Ovary (tissue), 7 donors: ENCODE measurements at regions not wholly inside any gene's neighbourhood (a gene's known extent, or its start where the extent isn't known, plus 50 kb on each side); places are given as distances from the start of the nearest gene placed in this dataset.
A peak's percentile ranks its signal among the peaks of the same experiment; 100 is the strongest.

ENCODE experiments used
- DNase-seq, 5 donors: peaks; one replicate each; pipeline ENCODE4 v3.0.0-alpha.2; 2019 to 2020
- H3K27ac ChIP-seq, 2 donors: fragments of 200-600 bp; one replicate each; pipeline versions ENCODE4 v1.5.1 to v1.8.0; 2019 to 2022
- H3K27me3 ChIP-seq: fragments of 200-600 bp; one replicate; pipeline ENCODE4 v1.8.0; 2022
- H3K36me3 ChIP-seq: fragments of 200-600 bp; sonication (generic); one replicate; pipeline ENCODE4 v1.5.1; 2019
- H3K4me1 ChIP-seq: one replicate; pipeline ENCODE4 v1.8.1; 2013; ENCODE audit warnings: mild to moderate bottlenecking, moderate library complexity; ENCODE audit not compliant: insufficient read depth
- H3K4me3 ChIP-seq: fragments of 200-600 bp; sonication (generic); one replicate; pipeline ENCODE4 v1.5.1; 2017
- H3K9me3 ChIP-seq, 2 donors: fragments of 200-600 bp in 1 of 2; sonication (generic) in 1 of 2; one replicate each; pipeline versions ENCODE4 v1.5.1 to v1.8.1; 2013 to 2019; ENCODE audit warnings: mild to moderate bottlenecking in 1 of 2, moderate library complexity in 1 of 2
- CTCF ChIP-seq, 3 donors: fragments of 450-650 bp in 2 of 3; fragments of 200-600 bp in 1 of 3; IDR thresholded peaks; one replicate each; pipeline versions ENCODE4 v1.5.1 to v1.8.0; 2016 to 2022; ENCODE audit warnings: antibody characterized with exemption in 3 of 3, mild to moderate bottlenecking in 1 of 3
- EP300 ChIP-seq: sonication (generic); formaldehyde crosslinking; IDR thresholded peaks from one replicate; pipeline ENCODE4 v1.6.1; 2017; ENCODE audit warnings: antibody characterized with exemption
- POLR2A ChIP-seq: fragments of 450-650 bp; IDR thresholded peaks from one replicate; pipeline ENCODE4 v1.6.1; 2017; ENCODE audit warnings: antibody characterized with exemption, mild to moderate bottlenecking, moderate library complexity
- WGBS, 3 donors: extraction: QIAGEN DNeasy Blood & Tissue Kit in 1 of 3; methylation state at CpG; one replicate each; pipeline versions ENCODE4 v1.1.5 to v1.1.7; 2013 to 2017; 5-methylcytosine and 5-hydroxymethylcytosine counted together
- intact Hi-C, 4 donors: fragments of 100-400 bp; cut with DNase I; formaldehyde crosslinking; loops; one replicate each; pipeline versions ENCODE4 v1.11.0 to v1.15.1; 2022 to 2023
- donor health status: DM: no; HTN: no; CAD: no; lungs with moderate emphysema.
- donor health status: DM: no; HTN: no; CAD: no.
- donor health status: Bipolar disorder and iron deficiency.
- donor health status: DM: no; HTN: no; CAD: no.
- donor health status: DM: yes; HTN: yes; CAD: no.

GRCh38 chr13:82658811-82659210, 1223.5 kb downstream of the SLITRK1 start:
- no peaks in the 10 kb centered on the region for H3K9me3 ChIP-seq
- H3K27me3 ChIP-seq, result peaks cover 2% of the 10 kb centered on the region
- DNase-seq, result no peak
- no peak for TF ChIP-seq EP300
- TF ChIP-seq POLR2A, result no peak
- TF ChIP-seq CTCF (IDR thresholded peaks at IDR 0.05), result no peak
- no peaks in the 10 kb centered on the region for H3K36me3 ChIP-seq
- H3K4me1 ChIP-seq, result no peaks in the 10 kb centered on the region
- WGBS, 3 donors, result 10 to 47% (median 14%) methylated on average over 1 of the region's 1 CpG
- H3K4me3 ChIP-seq, result no peak overlapping the region
- no peak overlapping the region for H3K27ac ChIP-seq
- intact Hi-C loops, result no loop called here

GRCh38 chr13:82657471-82657870, 1224.8 kb downstream of the SLITRK1 start:
- Histone ChIP-seq H3K4me1 (no peaks in the 10 kb centered on the region), H3K36me3 (no peaks in the 10 kb centered on the region), H3K27me3 (peaks cover 2% of the 10 kb centered on the region), H3K9me3 (no peaks in the 10 kb centered on the region), H3K27ac (no peak overlapping the region), H3K4me3 (no peak overlapping the region)
- intact Hi-C loops, result no loop called here
- TF ChIP-seq CTCF (IDR thresholded peaks at IDR 0.05), result no peak
- 90 to 97% (median 90%) methylated on average over 3 of the region's 3 CpGs for WGBS, 3 donors
- DNase-seq, result no peak

- 79 to 83% (median 80%) methylated on average over 16 of the region's 16 CpGs for WGBS, 3 donors
- peak in 2 of 5 donors; percentile 10 to 32 for DNase-seq
- no peak overlapping the region for H3K27ac ChIP-seq
- intact Hi-C loops, result no loop called here
- peaks cover 2% of the 10 kb centered on the region for H3K27me3 ChIP-seq
- no peaks in the 10 kb centered on the region for H3K4me1 ChIP-seq
- TF ChIP-seq EP300 (no peak), POLR2A (no peak)
- no peaks in the 10 kb centered on the region for H3K36me3 ChIP-seq
- no peaks in the 10 kb centered on the region for H3K9me3 ChIP-seq
- no peak overlapping the region for H3K4me3 ChIP-seq
Observed at GRCh38 chr13:82654861-82655855, 1227.1 kb downstream of the SLITRK1 start.

- Histone ChIP-seq H3K27me3 (peaks cover 2% of the 10 kb centered on the region), H3K27ac (no peak overlapping the region), H3K36me3 (no peaks in the 10 kb centered on the region), H3K4me1 (no peaks in the 10 kb centered on the region), H3K9me3 (no peaks in the 10 kb centered on the region), H3K4me3 (no peak overlapping the region)
- intact Hi-C loops, result no loop called here
- TF ChIP-seq CTCF (IDR thresholded peaks at IDR 0.05) (no peak), EP300 (no peak), POLR2A (no peak)
- 78 to 89% (median 78%) methylated on average over 1 of the region's 1 CpG for WGBS, 3 donors
- no peak for DNase-seq
Observed at GRCh38 chr13:82654143-82654542, 1228.1 kb downstream of the SLITRK1 start.

- Histone ChIP-seq H3K4me3 (no peak overlapping the region), H3K27ac (no peak overlapping the region), H3K27me3 (no peaks in the 10 kb centered on the region), H3K36me3 (no peaks in the 10 kb centered on the region), H3K9me3 (no peaks in the 10 kb centered on the region), H3K4me1 (no peaks in the 10 kb centered on the region)
- 96 to 100% (median 98%) methylated on average over 1 of the region's 1 CpG for WGBS, 3 donors
- TF ChIP-seq CTCF (IDR thresholded peaks at IDR 0.05) (no peak), POLR2A (no peak), EP300 (no peak)
- intact Hi-C loops, result no loop called here
- no peak for DNase-seq
Observed at GRCh38 chr13:82647540-82647939, 1234.7 kb downstream of the SLITRK1 start.
